ENCODE measurements at regions not wholly inside any gene's neighbourhood (a gene's known extent, or its start where the extent isn't known, plus 50 kb on each side); places are given as distances from the start of the nearest gene placed in this dataset.

DNA sequence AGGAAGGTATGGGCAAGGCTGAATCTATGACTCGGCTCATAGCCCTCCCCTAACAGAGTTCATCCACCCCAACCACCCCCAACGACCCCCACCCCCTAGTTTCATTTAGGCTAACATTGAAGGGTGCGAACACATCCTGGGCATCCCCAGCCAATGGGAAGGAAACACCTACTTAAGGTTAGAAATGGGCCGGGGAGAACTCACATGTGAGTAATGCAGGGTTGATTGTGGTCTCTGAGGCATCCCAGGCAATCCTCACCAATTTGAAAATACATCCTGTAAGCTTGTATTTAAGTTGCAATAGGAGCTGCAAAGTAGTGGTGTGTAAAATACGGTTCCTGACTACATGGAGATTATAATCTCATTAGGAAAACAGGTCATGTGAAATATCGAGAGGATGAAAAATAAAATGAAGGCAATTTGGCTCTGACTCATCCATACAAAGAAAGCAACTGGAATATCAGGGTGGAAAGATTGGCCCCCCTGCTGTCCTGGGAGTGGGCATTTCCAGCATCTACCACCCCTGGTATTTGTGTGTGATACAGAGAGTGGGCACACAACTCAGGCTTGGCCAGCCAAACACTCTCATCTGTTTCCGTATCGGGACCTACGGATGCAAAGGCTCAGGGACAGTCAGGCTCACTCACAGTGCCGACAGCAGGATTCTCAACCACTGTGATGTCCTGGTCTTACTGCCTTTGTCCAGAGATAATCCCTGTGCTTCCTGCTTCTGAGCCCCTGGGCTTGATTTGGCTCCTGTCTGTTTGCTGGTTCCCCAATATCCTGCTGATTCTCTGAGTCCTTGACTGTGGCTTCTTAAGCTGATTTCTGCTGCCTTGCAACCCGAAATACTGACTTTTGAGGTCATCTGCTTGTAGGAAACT lies 90.0 kb upstream of the NCKAP5 start (continued):
- TF ChIP-seq, protein P1, sequence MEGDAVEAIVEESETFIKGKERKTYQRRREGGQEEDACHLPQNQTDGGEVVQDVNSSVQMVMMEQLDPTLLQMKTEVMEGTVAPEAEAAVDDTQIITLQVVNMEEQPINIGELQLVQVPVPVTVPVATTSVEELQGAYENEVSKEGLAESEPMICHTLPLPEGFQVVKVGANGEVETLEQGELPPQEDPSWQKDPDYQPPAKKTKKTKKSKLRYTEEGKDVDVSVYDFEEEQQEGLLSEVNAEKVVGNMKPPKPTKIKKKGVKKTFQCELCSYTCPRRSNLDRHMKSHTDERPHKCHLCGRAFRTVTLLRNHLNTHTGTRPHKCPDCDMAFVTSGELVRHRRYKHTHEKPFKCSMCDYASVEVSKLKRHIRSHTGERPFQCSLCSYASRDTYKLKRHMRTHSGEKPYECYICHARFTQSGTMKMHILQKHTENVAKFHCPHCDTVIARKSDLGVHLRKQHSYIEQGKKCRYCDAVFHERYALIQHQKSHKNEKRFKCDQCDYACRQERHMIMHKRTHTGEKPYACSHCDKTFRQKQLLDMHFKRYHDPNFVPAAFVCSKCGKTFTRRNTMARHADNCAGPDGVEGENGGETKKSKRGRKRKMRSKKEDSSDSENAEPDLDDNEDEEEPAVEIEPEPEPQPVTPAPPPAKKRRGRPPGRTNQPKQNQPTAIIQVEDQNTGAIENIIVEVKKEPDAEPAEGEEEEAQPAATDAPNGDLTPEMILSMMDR (IDR thresholded peaks at IDR 0.05; ENCODE audit: control extremely low read depth in 1 of 3, insufficient read depth in 1 of 3, low read depth in 1 of 3, low read length in 3 of 3): no peak
- TF ChIP-seq FOSL1 (IDR thresholded peaks at IDR 0.05; ENCODE audit: insufficient read depth, low read depth, low read length) (no peak), CEBPB (IDR thresholded peaks at IDR 0.05; ENCODE audit: low read depth, low read length) (no peak), RBBP5 (IDR thresholded peaks at IDR 0.05; ENCODE audit: borderline replicate concordance, low read depth, low read length) (no peak), SP4 (IDR thresholded peaks at IDR 0.05; ENCODE audit: low read length) (no peak), JUN (IDR thresholded peaks at IDR 0.05; ENCODE audit: low read depth, low read length) (no peak)

Data from H1 (cell line).